HG02885 (cell line): ENCODE measurements at regions not wholly inside any gene's neighbourhood (a gene's known extent, or its start where the extent isn't known, plus 50 kb on each side); places are given as distances from the start of the nearest gene placed in this dataset.

Experiments used
- ATAC-seq: cut with Tn5 transposase; IDR thresholded peaks from one replicate; pipeline ENCODE4 v1.9.1; 2021; ENCODE audit warnings: mild to moderate bottlenecking; ENCODE audit not compliant: unreplicated experiment, poor library complexity

- ATAC-seq = no peak
Measured at GRCh38 chr12:107337346-107338095, 244.2 kb upstream of the CRY1 start.

GRCh38 chr12:107339487-107339886, 246.1 kb upstream of the CRY1 start:
- ATAC-seq = no peak

GRCh38 chr12:107339932-107340331, 246.6 kb upstream of the CRY1 start:
- ATAC-seq = no peak

- no peak for ATAC-seq
Measured at GRCh38 chr12:107340898-107341297, 247.5 kb upstream of the CRY1 start.

GRCh38 chr12:107344035-107344808, 250.9 kb upstream of the CRY1 start:
- ATAC-seq = no peak

- no peak for ATAC-seq
Measured at GRCh38 chr12:107347261-107347660, 253.9 kb upstream of the CRY1 start.

GRCh38 chr12:107349008-107349747, 255.8 kb upstream of the CRY1 start:
- ATAC-seq = no peak

- ATAC-seq = no peak
Measured at GRCh38 chr12:107349839-107350238, 256.5 kb upstream of the CRY1 start.

- no peak for ATAC-seq
Measured at GRCh38 chr12:107351109-107351508, 257.8 kb upstream of the CRY1 start.

GRCh38 chr12:107351713-107352112, 258.4 kb upstream of the CRY1 start:
- ATAC-seq = no peak

- no peak for ATAC-seq
Measured at GRCh38 chr12:107352347-107353081, 259.2 kb upstream of the CRY1 start.

GRCh38 chr12:107353312-107353711, 260.0 kb upstream of the CRY1 start:
- no peak for ATAC-seq

GRCh38 chr12:107355004-107355565, 261.7 kb upstream of the CRY1 start:
- ATAC-seq = no peak

GRCh38 chr12:107355612-107356011, 262.3 kb upstream of the CRY1 start:
- ATAC-seq = no peak

- no peak for ATAC-seq
Measured at GRCh38 chr12:107356266-107356936, 263.1 kb upstream of the CRY1 start.

- no peak for ATAC-seq
Measured at GRCh38 chr12:107356937-107357295, 263.6 kb upstream of the CRY1 start.

GRCh38 chr12:107359382-107359781, 266.0 kb upstream of the CRY1 start:
- ATAC-seq = no peak

- no peak for ATAC-seq
Measured at GRCh38 chr12:107360033-107360432, 266.7 kb upstream of the CRY1 start.

GRCh38 chr12:107360482-107360881, 267.1 kb upstream of the CRY1 start:
- ATAC-seq = no peak

GRCh38 chr12:107361970-107362369, 268.6 kb upstream of the CRY1 start:
- ATAC-seq = no peak
